GM12865 (cell line): ENCODE measurements at regions not wholly inside any gene's neighbourhood (a gene's known extent, or its start where the extent isn't known, plus 50 kb on each side); places are given as distances from the start of the nearest gene placed in this dataset.

Experiments used
- DNase-seq: peaks from one replicate; pipeline ENCODE4 v3.0.0; 2010; ENCODE audit warnings: low read depth
- H3K4me3 ChIP-seq: 2 replicates; pipeline ENCODE4 v1.5.1; 2011; ENCODE audit warnings: mild to moderate bottlenecking, low read depth, low read length, control low read depth
- TF ChIP-seq, protein P1 (sequence below): IDR thresholded peaks from 2 replicates; pipeline ENCODE4 v1.5.1; 2011; ENCODE audit warnings: low read length, control low read depth, low read depth, inconsistent platforms; ENCODE audit not compliant: insufficient read depth; ENCODE audit errors: missing control alignments

DNA sequence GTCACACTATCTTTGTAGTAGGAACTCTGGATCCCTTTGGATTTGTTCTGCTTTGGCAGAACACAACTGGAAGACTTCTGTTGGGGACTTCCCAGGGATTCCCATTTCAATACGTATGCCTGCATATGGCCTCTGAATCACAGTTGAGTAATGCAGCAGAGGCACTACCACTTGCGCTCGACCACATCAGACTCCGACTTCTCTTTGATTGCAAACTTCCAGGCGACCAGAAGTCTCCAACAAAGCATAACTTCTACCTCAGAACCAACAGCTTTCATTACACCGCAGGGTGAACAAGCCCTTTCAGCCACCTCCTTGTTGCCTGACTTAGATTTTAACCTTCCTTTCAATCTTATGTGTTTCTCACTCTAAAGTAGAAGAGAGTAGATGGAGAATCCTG, 924.4 kb downstream of the IGSF11 start:
- H3K4me3 ChIP-seq: no peak overlapping the region
- no peak for DNase-seq
- TF ChIP-seq, protein P1, sequence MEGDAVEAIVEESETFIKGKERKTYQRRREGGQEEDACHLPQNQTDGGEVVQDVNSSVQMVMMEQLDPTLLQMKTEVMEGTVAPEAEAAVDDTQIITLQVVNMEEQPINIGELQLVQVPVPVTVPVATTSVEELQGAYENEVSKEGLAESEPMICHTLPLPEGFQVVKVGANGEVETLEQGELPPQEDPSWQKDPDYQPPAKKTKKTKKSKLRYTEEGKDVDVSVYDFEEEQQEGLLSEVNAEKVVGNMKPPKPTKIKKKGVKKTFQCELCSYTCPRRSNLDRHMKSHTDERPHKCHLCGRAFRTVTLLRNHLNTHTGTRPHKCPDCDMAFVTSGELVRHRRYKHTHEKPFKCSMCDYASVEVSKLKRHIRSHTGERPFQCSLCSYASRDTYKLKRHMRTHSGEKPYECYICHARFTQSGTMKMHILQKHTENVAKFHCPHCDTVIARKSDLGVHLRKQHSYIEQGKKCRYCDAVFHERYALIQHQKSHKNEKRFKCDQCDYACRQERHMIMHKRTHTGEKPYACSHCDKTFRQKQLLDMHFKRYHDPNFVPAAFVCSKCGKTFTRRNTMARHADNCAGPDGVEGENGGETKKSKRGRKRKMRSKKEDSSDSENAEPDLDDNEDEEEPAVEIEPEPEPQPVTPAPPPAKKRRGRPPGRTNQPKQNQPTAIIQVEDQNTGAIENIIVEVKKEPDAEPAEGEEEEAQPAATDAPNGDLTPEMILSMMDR: no peak

DNA sequence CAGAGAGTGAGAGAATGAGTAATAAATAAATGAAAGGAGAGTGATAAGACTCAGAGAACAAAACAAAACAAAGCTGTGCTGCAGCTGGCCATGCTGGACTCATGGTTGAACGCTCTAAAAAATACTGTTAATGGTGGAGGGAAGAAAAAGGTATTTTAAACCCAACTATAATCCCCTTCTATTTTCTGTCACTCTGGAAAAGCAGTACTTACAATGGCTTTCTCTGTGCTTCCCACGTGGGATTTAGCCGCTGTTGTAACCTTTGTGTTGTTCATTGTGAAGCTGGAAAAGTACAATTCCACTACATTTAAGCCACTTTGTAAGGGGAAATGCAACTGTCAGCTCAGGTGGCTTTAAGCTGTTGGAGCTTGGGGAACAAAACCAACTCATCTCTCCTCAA, 917.7 kb downstream of the IGSF11 start:
- TF ChIP-seq, protein P1: no peak
- no peak overlapping the region for H3K4me3 ChIP-seq
- DNase-seq: no peak

DNA sequence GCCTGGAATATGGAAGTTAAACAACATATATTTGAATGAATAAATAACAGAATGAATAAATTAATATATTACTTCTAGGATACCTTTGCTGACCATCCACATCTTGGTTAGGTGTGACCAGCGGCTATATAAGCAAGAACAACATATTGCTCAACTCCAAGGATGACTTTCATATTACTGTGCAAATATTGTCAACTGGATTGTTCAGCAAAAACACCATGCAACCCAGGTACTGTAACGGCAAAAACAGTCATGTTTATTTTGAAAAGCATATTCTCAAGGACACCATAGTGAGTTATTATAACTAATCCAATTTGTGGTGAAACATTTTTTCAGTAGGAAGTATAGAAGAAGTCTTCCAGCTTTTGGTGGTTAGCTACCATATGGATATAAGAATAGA, 907.9 kb downstream of the IGSF11 start:
- H3K4me3 ChIP-seq: no peak overlapping the region
- TF ChIP-seq, protein P1: no peak
- no peak for DNase-seq

DNA sequence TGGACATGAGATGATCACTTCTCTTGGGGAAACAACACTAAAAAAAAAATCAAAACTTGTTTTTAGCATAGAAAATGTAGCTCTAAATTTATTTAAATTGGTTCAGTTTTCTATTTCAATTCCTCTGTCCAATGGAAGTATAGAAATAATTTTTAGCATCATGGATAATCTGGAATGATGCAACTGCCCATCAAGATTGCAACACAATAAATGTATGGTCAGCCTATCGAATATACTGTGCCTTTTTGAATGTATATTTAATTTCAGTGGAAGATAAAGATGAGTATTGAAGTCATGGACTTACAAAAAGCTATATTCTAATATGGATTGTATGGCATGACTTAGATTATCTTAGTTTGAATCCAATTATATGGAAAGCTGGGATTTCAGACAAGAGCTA, 906.7 kb downstream of the IGSF11 start:
- TF ChIP-seq, protein P1: no peak
- H3K4me3 ChIP-seq: no peak overlapping the region
- no peak for DNase-seq

DNA sequence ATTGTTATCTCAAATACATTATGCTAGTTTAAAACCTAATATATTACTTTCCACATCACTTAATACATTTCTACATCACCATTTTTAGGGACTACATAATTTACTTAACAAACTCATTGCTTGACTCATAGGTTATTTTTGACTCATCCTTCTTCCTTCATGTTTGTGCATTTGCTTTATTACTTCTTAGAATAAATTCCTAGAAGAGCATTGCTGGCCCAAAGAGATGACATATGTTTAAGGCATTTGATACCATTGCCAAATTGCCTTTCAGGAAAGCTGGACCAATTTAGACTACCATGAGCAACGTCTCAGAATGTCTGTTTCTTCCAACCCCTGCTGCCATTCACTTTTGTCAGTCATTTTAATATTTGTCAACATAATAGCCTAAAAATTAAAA, 905.8 kb downstream of the IGSF11 start:
- TF ChIP-seq, protein P1: no peak
- DNase-seq: no peak

DNA sequence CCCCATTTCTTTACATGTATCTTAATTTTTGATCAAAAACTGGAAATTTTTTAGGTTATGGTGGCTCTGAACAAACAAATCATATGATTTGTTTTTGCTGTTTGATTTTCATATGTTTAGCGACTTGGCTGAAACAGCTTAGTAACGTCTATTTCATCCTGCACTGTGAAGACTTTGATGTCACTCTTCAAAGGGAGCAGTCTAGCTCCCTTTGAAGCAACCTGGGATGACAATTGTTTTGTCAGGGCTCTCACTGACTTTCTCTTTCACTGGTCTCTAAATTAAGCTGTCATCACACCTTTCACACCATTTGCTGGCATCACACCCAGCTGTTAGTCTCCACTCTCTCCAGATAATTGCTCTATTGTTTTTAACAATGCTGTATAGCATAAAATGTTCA, 896.9 kb downstream of the IGSF11 start:
- no peak overlapping the region for H3K4me3 ChIP-seq
- TF ChIP-seq, protein P1: no peak
- no peak for DNase-seq

More for the DNA sequence above, 905.8 kb downstream of the IGSF11 start:
- H3K4me3 ChIP-seq: no peak overlapping the region

DNA sequence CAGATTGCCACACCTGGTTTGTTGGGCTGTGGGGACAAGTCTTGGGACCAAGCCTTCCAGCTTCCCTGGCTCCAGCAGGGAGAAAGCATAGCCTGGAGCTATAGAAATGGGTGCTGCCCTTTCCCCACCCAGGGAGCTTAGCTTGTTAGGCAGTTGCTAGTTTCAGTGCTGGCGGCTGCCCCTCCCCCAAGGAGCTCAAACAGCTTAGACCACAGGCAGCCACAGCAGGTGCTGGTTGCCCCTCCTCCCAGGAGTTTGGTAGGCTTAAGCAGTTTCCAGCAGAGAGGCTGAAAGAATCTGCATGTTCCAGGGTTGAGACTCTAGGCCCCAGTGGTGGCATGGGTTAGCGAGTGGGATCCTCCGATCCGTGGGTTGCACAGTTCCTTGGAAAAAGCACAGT, 889.7 kb downstream of the IGSF11 start:
- TF ChIP-seq, protein P1: no peak
- no peak overlapping the region for H3K4me3 ChIP-seq

More for the DNA sequence above, 889.7 kb downstream of the IGSF11 start:
- DNase-seq: peak; percentile 26
